Adrenal gland (tissue), 9 donors: ENCODE measurements at regions not wholly inside any gene's neighbourhood (a gene's known extent, or its start where the extent isn't known, plus 50 kb on each side); places are given as distances from the start of the nearest gene placed in this dataset.

Source experiments
- DNase-seq, 7 donors: peaks; one replicate each; pipeline ENCODE4 v3.0.0-alpha.2; 2019 to 2020
- H3K27ac ChIP-seq, 5 donors: fragments of 200-600 bp; sonication (generic) in 4 of 5; 1 replicate in 3 of 5; 2 replicates in 2 of 5; pipeline versions ENCODE4 v1.5.1 to v1.8.0; 2016 to 2020; ENCODE audit warnings: mild to moderate bottlenecking in 1 of 5
- H3K27me3 ChIP-seq: fragments of 200-600 bp; 2 replicates; pipeline ENCODE4 v1.8.0; 2021
- H3K36me3 ChIP-seq, 2 donors: fragments of 200-600 bp; replicated peaks in 1 of 2; 1 replicate in 1 of 2; 2 replicates in 1 of 2; pipeline versions ENCODE4 v1.5.1 to v1.8.0; 2018 to 2022
- H3K4me1 ChIP-seq, 2 donors: fragments of 200-600 bp; replicated peaks in 1 of 2; 1 replicate in 1 of 2; 2 replicates in 1 of 2; pipeline versions ENCODE4 v1.5.1 to v1.8.0; 2018 to 2021
- H3K4me3 ChIP-seq, 4 donors: fragments of 200-600 bp; sonication (generic) in 3 of 4; one replicate each; pipeline ENCODE4 v1.5.1; 2016 to 2018
- H3K9me3 ChIP-seq, 3 donors: fragments of 200-600 bp; sonication (generic) in 1 of 3; replicated peaks in 1 of 3; 1 replicate in 2 of 3; 2 replicates in 1 of 3; pipeline versions ENCODE4 v1.5.1 to v1.8.0; 2016 to 2021
- CTCF ChIP-seq, 6 experiments: fragments of 450-650 bp in 4 of 6; fragments of 200-600 bp in 2 of 6; sonication (generic) in 1 of 6; IDR thresholded peaks; 1 replicate in 5 of 6; 2 replicates in 1 of 6; pipeline versions ENCODE4 v1.5.1 to v1.8.0; 2016 to 2021; ENCODE audit warnings: antibody characterized with exemption in 6 of 6, mild to moderate bottlenecking in 2 of 6, moderate library complexity in 1 of 6
- POLR2A ChIP-seq, 2 donors: fragments of 450-650 bp; IDR thresholded peaks; one replicate each; pipeline ENCODE4 v1.6.1; 2017; ENCODE audit warnings: antibody characterized with exemption in 2 of 2, mild to moderate bottlenecking in 2 of 2, moderate library complexity in 1 of 2
- WGBS, 4 donors: extraction: QIAGEN DNeasy Blood & Tissue Kit in 2 of 4; methylation state at CpG; one replicate each; pipeline versions ENCODE4 v1.1.5 to v1.1.7; 2013 to 2017; 5-methylcytosine and 5-hydroxymethylcytosine counted together
- intact Hi-C, 2 donors: fragments of 100-400 bp; cut with DNase I; formaldehyde crosslinking; loops; one replicate each; pipeline versions ENCODE4 v1.14.1 to v1.15.0; 2022 to 2023
- donor health status: healthy with polysubstance abuse.
- donor health status: Bipolar disorder and iron deficiency.
- donor health status: DM: yes; HTN: yes; CAD: no.
- donor health status: DM: no; HTN: no; CAD: no.
- donor health status: DM: no; HTN: no; CAD: no.

GRCh38 chr4:123977641-123978081 lies 581.1 kb downstream of the SPRY1 start:
- Histone ChIP-seq H3K36me3 (no peaks in the 10 kb centered on the region), H3K4me1 (peaks cover 0 to 10% of the 10 kb centered on the region in 2 donors), H3K9me3 (peaks cover 0 to 11% (median 0%) of the 10 kb centered on the region in 3 donors), H3K27ac (no peak overlapping the region), H3K4me3 (no peak overlapping the region), H3K27me3 (no peaks in the 10 kb centered on the region)
- intact Hi-C loops: no loop called here
- no peak for TF ChIP-seq POLR2A (IDR thresholded peaks at IDR 0.05)
- no peak for TF ChIP-seq CTCF (IDR thresholded peaks at IDR 0.05)
- WGBS, 4 donors: 47 to 60% (median 56%) methylated on average over 3 of the region's 3 CpGs
- no peak for DNase-seq

DNA sequence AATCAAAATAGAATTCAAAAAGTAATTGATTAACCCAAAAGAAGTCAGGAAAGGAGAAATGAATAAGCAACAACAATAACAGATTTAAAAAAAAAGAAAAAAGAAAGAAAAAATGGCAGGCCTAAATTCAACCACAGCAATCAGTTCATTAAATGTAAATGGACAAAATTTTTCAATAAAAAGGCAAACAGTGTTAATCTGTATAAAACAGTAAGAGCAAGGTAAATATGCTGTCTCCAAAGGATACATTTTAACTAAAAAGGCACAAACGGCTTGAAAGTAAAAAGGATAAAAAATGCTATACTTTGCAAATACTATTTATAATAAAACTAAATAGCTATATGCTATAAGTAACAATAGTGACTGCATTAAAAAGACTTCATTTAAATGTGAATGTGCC lies 582.0 kb downstream of the SPRY1 start:
- Histone ChIP-seq H3K27ac (no peak overlapping the region), H3K36me3 (no peaks in the 10 kb centered on the region), H3K9me3 (peaks cover 0 to 11% (median 0%) of the 10 kb centered on the region in 3 donors), H3K4me3 (no peak overlapping the region), H3K27me3 (no peaks in the 10 kb centered on the region), H3K4me1 (peaks cover 0 to 10% of the 10 kb centered on the region in 2 donors)
- 77 to 81% (median 80%) methylated on average over 1 of the region's 1 CpG for WGBS, 4 donors
- DNase-seq: no peak
- intact Hi-C loops: no loop called here
- TF ChIP-seq CTCF (IDR thresholded peaks at IDR 0.05) (no peak), POLR2A (IDR thresholded peaks at IDR 0.05) (no peak)

GRCh38 chr4:123980736-123981300 lies 584.2 kb downstream of the SPRY1 start:
- intact Hi-C loops: no loop called here
- Histone ChIP-seq H3K9me3 (peaks cover 0 to 11% (median 0%) of the 10 kb centered on the region in 3 donors), H3K4me1 (peaks cover 0 to 9% of the 10 kb centered on the region in 2 donors), H3K36me3 (no peaks in the 10 kb centered on the region), H3K4me3 (no peak overlapping the region), H3K27ac (no peak overlapping the region), H3K27me3 (no peaks in the 10 kb centered on the region)
- 81 to 87% (median 85%) methylated on average over 2 of the region's 2 CpGs for WGBS, 4 donors
- no peak for DNase-seq
- no peak for TF ChIP-seq CTCF (IDR thresholded peaks at IDR 0.05)
- TF ChIP-seq POLR2A (IDR thresholded peaks at IDR 0.05): no peak

DNA sequence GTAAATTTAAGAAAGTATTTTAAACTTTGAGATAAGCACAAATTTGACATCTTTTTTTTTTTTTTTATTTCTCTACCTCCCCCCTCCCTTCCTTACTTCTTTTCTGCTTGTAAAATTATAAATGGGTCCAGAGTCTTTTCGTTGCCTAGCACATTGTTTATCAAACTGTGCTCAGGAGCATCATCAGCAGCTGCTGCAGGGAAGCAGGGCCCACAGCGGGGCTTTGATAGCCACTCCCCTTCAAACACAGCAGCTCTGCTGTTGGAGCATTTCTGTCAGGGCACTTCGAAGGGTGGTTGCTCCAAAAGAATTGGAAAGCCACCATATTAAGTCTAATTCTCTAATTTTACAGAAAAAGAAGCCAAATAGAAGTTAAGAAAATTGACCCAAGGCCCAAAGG lies 588.3 kb downstream of the SPRY1 start:
- no peak for DNase-seq
- WGBS, 4 donors: 78 to 94% (median 90%) methylated on average over 3 of the region's 3 CpGs
- no peak for TF ChIP-seq POLR2A (IDR thresholded peaks at IDR 0.05)
- TF ChIP-seq CTCF (IDR thresholded peaks at IDR 0.05): no peak
- H3K36me3 ChIP-seq: no peaks in the 10 kb centered on the region
- intact Hi-C loops: no loop called here
- no peaks in the 10 kb centered on the region for H3K4me1 ChIP-seq
- H3K27ac ChIP-seq: no peak overlapping the region
- no peaks in the 10 kb centered on the region for H3K9me3 ChIP-seq
- H3K4me3 ChIP-seq: no peak overlapping the region
- no peaks in the 10 kb centered on the region for H3K27me3 ChIP-seq
